Gastroesophageal sphincter (tissue), 3 donors: ENCODE measurements at regions not wholly inside any gene's neighbourhood (a gene's known extent, or its start where the extent isn't known, plus 50 kb on each side); places are given as distances from the start of the nearest gene placed in this dataset.

Experiments
- EP300 ChIP-seq: sonication (generic); formaldehyde crosslinking; IDR thresholded peaks from one replicate; pipeline ENCODE4 v1.6.1; 2017; ENCODE audit warnings: antibody characterized with exemption, mild to moderate bottlenecking
- POLR2AphosphoS5 ChIP-seq: sonication (generic); formaldehyde crosslinking; IDR thresholded peaks from one replicate; pipeline ENCODE4 v1.6.1; 2017; ENCODE audit warnings: antibody characterized with exemption
- TF ChIP-seq, protein P1 (sequence below), 4 experiments: fragments of 200-600 bp in 2 of 4; fragments of 450-650 bp in 2 of 4; sonication (generic) in 1 of 4; IDR thresholded peaks; one replicate each; pipeline ENCODE4 v1.5.1; 2017 to 2019; ENCODE audit warnings: antibody characterized with exemption in 4 of 4, mild to moderate bottlenecking in 2 of 4, moderate library complexity in 2 of 4

DNA sequence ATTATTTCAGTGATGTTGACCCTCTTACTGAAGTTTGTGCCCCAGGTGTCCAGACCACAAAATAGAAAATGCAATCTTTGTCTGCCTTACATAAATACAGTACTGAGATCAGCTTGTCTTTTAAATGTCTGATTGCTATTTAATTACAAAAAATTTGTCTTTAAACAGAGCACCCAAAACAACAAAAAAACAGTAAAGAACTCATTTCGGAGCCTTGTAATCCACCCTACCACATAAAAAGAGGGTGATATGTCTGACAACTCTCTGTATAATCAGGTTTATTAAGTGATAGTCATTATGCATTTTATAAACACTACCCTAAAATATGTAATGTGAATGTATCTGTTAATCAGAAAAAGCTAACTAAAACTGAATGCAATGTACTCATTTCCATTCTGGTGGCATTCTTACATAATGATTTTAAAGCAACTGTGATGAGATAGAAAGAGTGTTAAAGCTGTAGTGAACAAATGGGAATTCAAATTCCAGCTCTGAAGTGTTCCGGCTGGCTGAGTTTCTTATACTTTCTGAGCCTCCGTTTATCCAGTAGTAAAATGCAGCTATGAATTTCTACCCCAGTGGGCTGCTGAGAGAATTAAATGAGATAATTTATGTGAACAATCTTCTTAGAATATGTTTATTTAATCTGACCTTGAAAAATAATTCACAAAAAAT lies 486.6 kb downstream of the USP25 start:
- TF ChIP-seq, protein P1, sequence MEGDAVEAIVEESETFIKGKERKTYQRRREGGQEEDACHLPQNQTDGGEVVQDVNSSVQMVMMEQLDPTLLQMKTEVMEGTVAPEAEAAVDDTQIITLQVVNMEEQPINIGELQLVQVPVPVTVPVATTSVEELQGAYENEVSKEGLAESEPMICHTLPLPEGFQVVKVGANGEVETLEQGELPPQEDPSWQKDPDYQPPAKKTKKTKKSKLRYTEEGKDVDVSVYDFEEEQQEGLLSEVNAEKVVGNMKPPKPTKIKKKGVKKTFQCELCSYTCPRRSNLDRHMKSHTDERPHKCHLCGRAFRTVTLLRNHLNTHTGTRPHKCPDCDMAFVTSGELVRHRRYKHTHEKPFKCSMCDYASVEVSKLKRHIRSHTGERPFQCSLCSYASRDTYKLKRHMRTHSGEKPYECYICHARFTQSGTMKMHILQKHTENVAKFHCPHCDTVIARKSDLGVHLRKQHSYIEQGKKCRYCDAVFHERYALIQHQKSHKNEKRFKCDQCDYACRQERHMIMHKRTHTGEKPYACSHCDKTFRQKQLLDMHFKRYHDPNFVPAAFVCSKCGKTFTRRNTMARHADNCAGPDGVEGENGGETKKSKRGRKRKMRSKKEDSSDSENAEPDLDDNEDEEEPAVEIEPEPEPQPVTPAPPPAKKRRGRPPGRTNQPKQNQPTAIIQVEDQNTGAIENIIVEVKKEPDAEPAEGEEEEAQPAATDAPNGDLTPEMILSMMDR (IDR thresholded peaks at IDR 0.05): no peak
- TF ChIP-seq POLR2AphosphoS5 (no peak), EP300 (no peak)
